ENCODE measurements at regions not wholly inside any gene's neighbourhood (a gene's known extent, or its start where the extent isn't known, plus 50 kb on each side); places are given as distances from the start of the nearest gene placed in this dataset.

DNA sequence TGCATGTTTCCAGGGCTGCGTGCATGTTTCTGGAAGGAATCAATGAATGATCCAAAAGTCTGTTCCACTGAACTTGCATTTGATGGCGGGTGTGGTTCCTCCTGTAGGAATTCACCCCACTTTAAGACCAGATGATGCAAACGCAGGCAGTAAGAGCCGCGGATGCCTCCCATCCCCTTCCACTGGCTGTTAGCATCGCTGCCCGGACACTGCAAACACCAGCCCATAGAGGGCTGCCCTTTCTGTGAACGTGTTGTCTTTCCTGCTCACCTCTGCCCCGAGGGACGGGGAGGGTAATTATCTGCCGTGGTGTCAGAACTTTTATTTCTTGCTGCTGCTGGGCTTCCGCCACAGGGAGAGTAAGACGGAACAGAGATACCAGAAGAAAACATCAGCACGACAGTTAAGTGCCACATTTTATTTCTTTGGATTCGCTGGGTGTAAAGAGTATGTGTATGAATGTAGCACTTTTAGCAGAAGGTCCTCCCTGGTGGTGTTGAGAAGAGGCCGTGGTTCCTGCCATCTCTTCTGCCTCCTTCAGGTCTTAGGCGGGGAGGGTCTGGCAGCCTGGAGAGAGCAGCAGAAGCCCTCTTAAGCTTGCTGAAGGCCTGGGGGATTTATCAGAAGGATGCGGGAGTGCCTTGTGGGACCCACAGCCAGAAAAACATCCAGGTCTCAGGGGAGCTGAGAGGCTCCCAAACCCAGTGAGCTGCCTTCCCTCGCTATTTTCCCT lies 53.2 kb upstream of the NECTIN1 start:
- no peaks in the 10 kb centered on the region for H3K27me3 ChIP-seq
- H3K9me3 ChIP-seq: no peaks in the 10 kb centered on the region
- TF ChIP-seq POLR2A (IDR thresholded peaks at IDR 0.05): no peak
- no peak for TF ChIP-seq CTCF (IDR thresholded peaks at IDR 0.05)
- H3K4me3 ChIP-seq: no peak overlapping the region
- H3K27ac ChIP-seq: no peak overlapping the region
- H3K36me3 ChIP-seq: no peaks in the 10 kb centered on the region
- H3K4me1 ChIP-seq: peaks cover 0 to 6% (median 0%) of the 10 kb centered on the region in 4 donors
- no peak for DNase-seq

DNA sequence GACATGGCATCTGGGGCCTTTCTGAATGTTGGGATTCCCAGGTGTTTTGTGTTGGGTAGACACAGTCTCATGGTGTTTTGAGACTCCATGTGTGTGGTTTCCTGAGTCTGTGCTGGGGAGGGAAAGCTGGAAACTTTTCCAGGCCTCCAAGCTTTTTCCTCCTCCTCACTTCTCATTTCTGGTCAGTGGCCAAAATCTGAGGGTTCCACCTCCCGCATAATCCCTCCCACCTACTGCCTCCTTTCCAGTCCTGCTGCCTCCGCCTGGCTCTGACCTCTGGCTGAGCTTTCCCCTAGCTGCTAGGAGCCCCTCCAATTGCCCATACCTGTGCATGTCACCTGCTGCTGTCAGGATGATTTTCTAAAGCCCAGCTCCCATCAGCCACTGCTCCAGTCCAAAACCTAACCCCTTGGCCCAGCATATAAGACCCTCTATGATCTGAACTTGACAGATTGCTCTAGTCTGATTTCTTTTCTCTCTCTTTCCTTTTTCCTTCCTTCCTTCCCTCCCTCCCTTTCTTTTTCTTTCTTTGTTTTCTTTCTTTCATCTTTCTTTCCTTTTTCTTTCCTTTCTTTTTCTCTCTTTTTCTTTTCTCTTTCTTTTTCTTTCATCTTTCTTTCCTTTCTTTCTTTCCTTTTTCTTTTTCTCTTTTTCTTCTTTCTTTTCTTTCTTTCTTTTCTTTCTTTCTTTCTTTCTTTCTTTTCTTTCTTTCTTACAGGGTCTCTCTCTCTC lies 51.4 kb upstream of the NECTIN1 start:
- DNase-seq: peak in 1 of 3 donors; percentile 34
- Histone ChIP-seq H3K4me3 (no peak overlapping the region), H3K9me3 (no peaks in the 10 kb centered on the region), H3K36me3 (no peaks in the 10 kb centered on the region), H3K27me3 (no peaks in the 10 kb centered on the region), H3K27ac (no peak overlapping the region), H3K4me1 (peaks cover 0 to 6% (median 0%) of the 10 kb centered on the region in 4 donors)
- no peak for TF ChIP-seq POLR2A (IDR thresholded peaks at IDR 0.05)
- TF ChIP-seq CTCF (IDR thresholded peaks at IDR 0.05): no peak

GRCh38 chr11:119779195-119780071 lies 50.4 kb upstream of the NECTIN1 start:
- no peaks in the 10 kb centered on the region for H3K36me3 ChIP-seq
- no peaks in the 10 kb centered on the region for H3K9me3 ChIP-seq
- no peak overlapping the region for H3K4me3 ChIP-seq
- peak in 1 of 3 donors; percentile 42 for DNase-seq
- TF ChIP-seq POLR2A (IDR thresholded peaks at IDR 0.05): no peak
- H3K27ac ChIP-seq: no peak overlapping the region
- no peaks in the 10 kb centered on the region for H3K27me3 ChIP-seq
- peaks cover 0 to 6% (median 0%) of the 10 kb centered on the region in 4 donors for H3K4me1 ChIP-seq

Data from Peyer's patch (tissue), 4 donors.